ENCODE measurements at regions not wholly inside any gene's neighbourhood (a gene's known extent, or its start where the extent isn't known, plus 50 kb on each side); places are given as distances from the start of the nearest gene placed in this dataset.

DNA sequence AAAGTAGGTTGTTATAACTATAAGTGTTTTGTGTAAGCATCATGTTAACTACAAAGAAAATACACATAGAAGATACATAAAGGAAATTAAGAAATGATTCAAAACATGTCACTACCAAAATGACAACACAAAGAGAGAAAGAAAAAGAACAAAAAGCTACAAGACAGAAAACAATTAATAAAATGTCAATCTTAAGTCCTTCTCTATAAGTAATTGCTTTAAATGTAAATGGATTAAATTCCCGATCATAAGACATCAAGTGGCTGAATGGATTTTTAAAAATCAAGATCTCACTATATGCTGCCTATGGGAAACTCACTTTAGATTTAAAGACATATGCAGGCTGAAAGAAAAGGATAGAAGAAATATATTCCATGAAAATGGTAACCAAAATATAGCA, 232.3 kb upstream of the NFIA start:
- TF ChIP-seq, protein P1, sequence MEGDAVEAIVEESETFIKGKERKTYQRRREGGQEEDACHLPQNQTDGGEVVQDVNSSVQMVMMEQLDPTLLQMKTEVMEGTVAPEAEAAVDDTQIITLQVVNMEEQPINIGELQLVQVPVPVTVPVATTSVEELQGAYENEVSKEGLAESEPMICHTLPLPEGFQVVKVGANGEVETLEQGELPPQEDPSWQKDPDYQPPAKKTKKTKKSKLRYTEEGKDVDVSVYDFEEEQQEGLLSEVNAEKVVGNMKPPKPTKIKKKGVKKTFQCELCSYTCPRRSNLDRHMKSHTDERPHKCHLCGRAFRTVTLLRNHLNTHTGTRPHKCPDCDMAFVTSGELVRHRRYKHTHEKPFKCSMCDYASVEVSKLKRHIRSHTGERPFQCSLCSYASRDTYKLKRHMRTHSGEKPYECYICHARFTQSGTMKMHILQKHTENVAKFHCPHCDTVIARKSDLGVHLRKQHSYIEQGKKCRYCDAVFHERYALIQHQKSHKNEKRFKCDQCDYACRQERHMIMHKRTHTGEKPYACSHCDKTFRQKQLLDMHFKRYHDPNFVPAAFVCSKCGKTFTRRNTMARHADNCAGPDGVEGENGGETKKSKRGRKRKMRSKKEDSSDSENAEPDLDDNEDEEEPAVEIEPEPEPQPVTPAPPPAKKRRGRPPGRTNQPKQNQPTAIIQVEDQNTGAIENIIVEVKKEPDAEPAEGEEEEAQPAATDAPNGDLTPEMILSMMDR (conservative IDR thresholded peaks at IDR 0.05), result no peak
- TF ChIP-seq EZH2 (IDR thresholded peaks at IDR 0.05; ENCODE audit: low read depth), result no peak
